Keratinocyte (primary cell): ENCODE measurements at regions not wholly inside any gene's neighbourhood (a gene's known extent, or its start where the extent isn't known, plus 50 kb on each side); places are given as distances from the start of the nearest gene placed in this dataset.

Experiments
- DNase-seq: peaks from one replicate; pipeline ENCODE4 v3.0.0-alpha.2; 2011; ENCODE audit warnings: low read depth, missing footprints, low spot score
- FAIRE-seq: peaks from 2 replicates; lab custom pipeline; 2011; peaks lifted over from hg19 to GRCh38; lab: Jason Lieb, UNC
- H2AFZ ChIP-seq: 2 replicates; pipeline ENCODE4 v1.6.0; 2012; ENCODE audit warnings: low read length, control low read depth, inconsistent platforms; ENCODE audit not compliant: control insufficient read depth
- H3K27ac ChIP-seq: 2 replicates; pipeline ENCODE4 v1.5.1; 2011; ENCODE audit warnings: low read length; ENCODE audit not compliant: control insufficient read depth, insufficient read depth
- H3K27me3 ChIP-seq: 3 replicates; pipeline ENCODE4 v1.6.0; 2011; ENCODE audit warnings: low read length; ENCODE audit not compliant: control insufficient read depth, insufficient read depth; ENCODE audit errors: extremely low read depth
- H3K36me3 ChIP-seq, 2 experiments: 2 replicates in 1 of 2; 3 replicates in 1 of 2; pipeline ENCODE4 v1.5.1; 2011; ENCODE audit warnings: low read length in 2 of 2, mild to moderate bottlenecking in 1 of 2; ENCODE audit not compliant: control insufficient read depth in 2 of 2, insufficient read depth in 2 of 2; ENCODE audit errors: extremely low read depth in 1 of 2
- H3K4me1 ChIP-seq: 3 replicates; pipeline ENCODE4 v1.5.1; 2011; ENCODE audit warnings: low read length; ENCODE audit not compliant: control insufficient read depth, insufficient read depth; ENCODE audit errors: extremely low read depth
- H3K4me2 ChIP-seq: 3 replicates; pipeline ENCODE4 v1.6.0; 2011; ENCODE audit warnings: low read depth, low read length; ENCODE audit not compliant: control insufficient read depth, insufficient read depth; ENCODE audit errors: extremely low read depth
- H3K4me3 ChIP-seq, 3 experiments: fragments of 200-600 bp in 1 of 3; sonication (generic) in 1 of 3; 2 replicates in 2 of 3; 3 replicates in 1 of 3; pipeline ENCODE4 v1.5.1; 2011 to 2016; ENCODE audit warnings: low read length in 3 of 3, mild to moderate bottlenecking in 3 of 3, control low read depth in 2 of 3, inconsistent platforms in 1 of 3, low read depth in 1 of 3, mixed read lengths in 1 of 3, mixed run types in 1 of 3, moderate library complexity in 1 of 3; ENCODE audit not compliant: control insufficient read depth in 2 of 3, insufficient read depth in 2 of 3; ENCODE audit errors: extremely low read depth in 1 of 3
- H3K79me2 ChIP-seq: 2 replicates; pipeline ENCODE4 v1.6.0; 2012; ENCODE audit warnings: low read length; ENCODE audit not compliant: control insufficient read depth, insufficient read depth
- H3K9ac ChIP-seq: 3 replicates; pipeline ENCODE4 v1.6.0; 2011; ENCODE audit warnings: low read length; ENCODE audit not compliant: control insufficient read depth, insufficient read depth; ENCODE audit errors: extremely low read depth
- H3K9me1 ChIP-seq: 3 replicates; pipeline ENCODE4 v1.6.0; 2011; ENCODE audit warnings: low read length; ENCODE audit not compliant: control insufficient read depth, insufficient read depth; ENCODE audit errors: extremely low read depth
- H3K9me3 ChIP-seq: 2 replicates; pipeline ENCODE4 v1.5.1; 2012; ENCODE audit warnings: low read depth, low read length; ENCODE audit not compliant: control insufficient read depth
- H4K20me1 ChIP-seq: 3 replicates; pipeline ENCODE4 v1.6.0; 2011; ENCODE audit warnings: low read length; ENCODE audit not compliant: control insufficient read depth, insufficient read depth; ENCODE audit errors: extremely low read depth
- EZH2 ChIP-seq: IDR thresholded peaks from one replicate; pipeline ENCODE4 v1.6.1; 2012; ENCODE audit warnings: inconsistent platforms, mild to moderate bottlenecking, low read length, moderate library complexity
- dilution Hi-C: fragments of 300-500 bp; cut with MboI; formaldehyde crosslinking; loops from one replicate; pipeline ENCODE4 v1.7.0; 2020; ENCODE audit warnings: low sequenced_read_pairs; ENCODE audit not compliant: extremely low pct_ligation_motif_present
- TF ChIP-seq, protein P1 (sequence below), 3 experiments: IDR thresholded peaks in 1 of 3; conservative IDR thresholded peaks in 1 of 3; optimal IDR thresholded peaks in 1 of 3; 2 replicates in 2 of 3; 3 replicates in 1 of 3; pipeline versions ENCODE3 to v1.5.1; 2011; ENCODE audit warnings: low read length in 3 of 3, mild to moderate bottlenecking in 3 of 3, moderate library complexity in 2 of 3, control low read depth in 1 of 3, inconsistent platforms in 1 of 3; ENCODE audit not compliant: insufficient read depth in 2 of 3; ENCODE audit errors: extremely low read depth in 1 of 3

DNA sequence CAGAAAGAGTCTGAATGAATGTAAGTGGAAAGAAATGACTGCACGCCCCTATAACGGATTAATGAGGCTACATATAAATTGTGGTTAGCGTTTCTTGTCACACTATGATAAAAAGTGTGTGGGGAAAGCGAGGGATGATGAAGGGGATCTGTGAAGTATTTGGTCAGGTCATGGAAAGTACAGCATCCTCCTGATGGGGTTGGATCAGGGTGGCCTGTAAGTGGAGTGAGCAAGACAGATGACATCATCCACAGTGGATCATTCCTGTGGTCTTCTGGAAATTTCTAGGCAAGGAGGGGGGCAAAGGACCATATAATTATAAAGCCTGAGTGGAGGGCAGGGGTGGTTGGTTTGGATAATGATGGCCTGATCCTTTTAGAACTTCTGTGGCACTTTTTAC lies 606.0 kb downstream of the INHBA start:
- peaks cover 1% of the 10 kb centered on the region for H3K9me3 ChIP-seq
- H4K20me1 ChIP-seq = no peaks in the 10 kb centered on the region
- no peak overlapping the region for H3K4me2 ChIP-seq
- H3K4me1 ChIP-seq = peaks cover 16% of the 10 kb centered on the region
- no peak for FAIRE-seq
- no peaks in the 10 kb centered on the region for H3K79me2 ChIP-seq
- H3K27ac ChIP-seq = peak overlapping the region; percentile 89
- H3K27me3 ChIP-seq = no peaks in the 10 kb centered on the region
- no peak for DNase-seq
- peaks cover 0 to 5% of the 10 kb centered on the region in 2 experiments for H3K36me3 ChIP-seq
- dilution Hi-C loops = no loop called here
- peak overlapping the region; percentile 34 for H3K9ac ChIP-seq
- TF ChIP-seq EZH2 = no peak
- TF ChIP-seq, protein P1, sequence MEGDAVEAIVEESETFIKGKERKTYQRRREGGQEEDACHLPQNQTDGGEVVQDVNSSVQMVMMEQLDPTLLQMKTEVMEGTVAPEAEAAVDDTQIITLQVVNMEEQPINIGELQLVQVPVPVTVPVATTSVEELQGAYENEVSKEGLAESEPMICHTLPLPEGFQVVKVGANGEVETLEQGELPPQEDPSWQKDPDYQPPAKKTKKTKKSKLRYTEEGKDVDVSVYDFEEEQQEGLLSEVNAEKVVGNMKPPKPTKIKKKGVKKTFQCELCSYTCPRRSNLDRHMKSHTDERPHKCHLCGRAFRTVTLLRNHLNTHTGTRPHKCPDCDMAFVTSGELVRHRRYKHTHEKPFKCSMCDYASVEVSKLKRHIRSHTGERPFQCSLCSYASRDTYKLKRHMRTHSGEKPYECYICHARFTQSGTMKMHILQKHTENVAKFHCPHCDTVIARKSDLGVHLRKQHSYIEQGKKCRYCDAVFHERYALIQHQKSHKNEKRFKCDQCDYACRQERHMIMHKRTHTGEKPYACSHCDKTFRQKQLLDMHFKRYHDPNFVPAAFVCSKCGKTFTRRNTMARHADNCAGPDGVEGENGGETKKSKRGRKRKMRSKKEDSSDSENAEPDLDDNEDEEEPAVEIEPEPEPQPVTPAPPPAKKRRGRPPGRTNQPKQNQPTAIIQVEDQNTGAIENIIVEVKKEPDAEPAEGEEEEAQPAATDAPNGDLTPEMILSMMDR (optimal IDR thresholded peaks at IDR 0.05 in 1 of 3, IDR thresholded peaks at IDR 0.05 in 1 of 3, conservative IDR thresholded peaks at IDR 0.05 in 1 of 3; ENCODE audit: extremely low read depth in 1 of 3, insufficient read depth in 2 of 3, low read length in 3 of 3) = no peak
- no peak overlapping the region for H2AFZ ChIP-seq
- H3K4me3 ChIP-seq = no peak overlapping the region
- H3K9me1 ChIP-seq = no peaks in the 10 kb centered on the region

DNA sequence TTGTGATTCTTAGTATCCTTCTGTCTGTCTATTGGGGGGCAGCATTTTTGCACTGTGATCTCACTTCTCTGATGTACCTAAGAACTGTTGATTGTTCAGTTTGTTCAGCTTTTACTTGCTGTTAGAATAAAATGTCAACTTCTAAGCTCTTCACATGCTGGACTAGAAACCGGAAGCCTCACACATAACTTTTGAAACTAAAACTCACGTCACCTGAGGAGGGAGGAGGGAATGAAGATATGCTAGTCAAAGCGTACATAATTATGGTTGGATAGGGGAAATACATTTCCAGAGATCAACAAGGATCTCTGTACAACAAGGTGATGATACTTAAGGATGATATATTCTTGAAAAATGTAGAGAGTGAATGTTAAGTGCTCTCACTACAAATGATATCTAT lies 609.7 kb downstream of the INHBA start:
- dilution Hi-C loops = no loop called here
- H4K20me1 ChIP-seq = no peaks in the 10 kb centered on the region
- FAIRE-seq = no peak
- no peak overlapping the region for H3K27ac ChIP-seq
- DNase-seq = no peak
- H3K79me2 ChIP-seq = no peaks in the 10 kb centered on the region
- H3K4me3 ChIP-seq = no peak overlapping the region
- no peaks in the 10 kb centered on the region for H3K36me3 ChIP-seq
- H3K9me3 ChIP-seq = peaks cover 1% of the 10 kb centered on the region
- peaks cover 10% of the 10 kb centered on the region for H3K4me1 ChIP-seq
- no peak overlapping the region for H3K4me2 ChIP-seq
- no peak overlapping the region for H2AFZ ChIP-seq
- TF ChIP-seq, protein P1 (optimal IDR thresholded peaks at IDR 0.05 in 1 of 3, IDR thresholded peaks at IDR 0.05 in 1 of 3, conservative IDR thresholded peaks at IDR 0.05 in 1 of 3; ENCODE audit: extremely low read depth in 1 of 3, insufficient read depth in 2 of 3, low read length in 3 of 3) = no peak
- no peak for TF ChIP-seq EZH2
- no peaks in the 10 kb centered on the region for H3K9me1 ChIP-seq
- H3K27me3 ChIP-seq = no peaks in the 10 kb centered on the region
- H3K9ac ChIP-seq = no peak overlapping the region
